Activated naive CD4-positive, alpha-beta T cell treated with anti-CD3 and anti-CD28 coated beads for 36 hours (primary cell): ENCODE measurements at regions not wholly inside any gene's neighbourhood (a gene's known extent, or its start where the extent isn't known, plus 50 kb on each side); places are given as distances from the start of the nearest gene placed in this dataset.

ENCODE experiments used
- CTCF ChIA-PET: fragments of 350-600 bp; sonication (Branson Sonifier 250); formaldehyde crosslinking; loops from one replicate; lab custom pipeline; 2021; ENCODE audit warnings: antibody characterized with exemption; lab: Charles Lee
- DNase-seq: peaks from one replicate; pipeline ENCODE4 v3.0.0-alpha.2; 2020
- H3K27ac Mint-ChIP-seq: one replicate; pipeline ENCODE4 v1.8.0; 2021; ENCODE audit warnings: mild to moderate bottlenecking, mixed read lengths
- H3K27me3 Mint-ChIP-seq: one replicate; pipeline ENCODE4 v1.8.0; 2021; ENCODE audit warnings: low read depth, mixed read lengths
- H3K36me3 Mint-ChIP-seq: one replicate; pipeline ENCODE4 v1.8.0; 2021; ENCODE audit warnings: low read depth, mixed read lengths
- H3K4me1 Mint-ChIP-seq: one replicate; pipeline ENCODE4 v1.8.0; 2021; ENCODE audit warnings: low read depth, mixed read lengths
- H3K4me3 Mint-ChIP-seq: one replicate; pipeline ENCODE4 v1.8.0; 2021; ENCODE audit warnings: mild to moderate bottlenecking, moderate library complexity, mixed read lengths
- H3K9me3 Mint-ChIP-seq: one replicate; pipeline ENCODE4 v1.8.0; 2021; ENCODE audit warnings: mixed read lengths
- intact Hi-C: fragments of 100-400 bp; cut with micrococcal nuclease; formaldehyde crosslinking; loops from one replicate; pipeline ENCODE4 v1.15.1; 2023

DNA sequence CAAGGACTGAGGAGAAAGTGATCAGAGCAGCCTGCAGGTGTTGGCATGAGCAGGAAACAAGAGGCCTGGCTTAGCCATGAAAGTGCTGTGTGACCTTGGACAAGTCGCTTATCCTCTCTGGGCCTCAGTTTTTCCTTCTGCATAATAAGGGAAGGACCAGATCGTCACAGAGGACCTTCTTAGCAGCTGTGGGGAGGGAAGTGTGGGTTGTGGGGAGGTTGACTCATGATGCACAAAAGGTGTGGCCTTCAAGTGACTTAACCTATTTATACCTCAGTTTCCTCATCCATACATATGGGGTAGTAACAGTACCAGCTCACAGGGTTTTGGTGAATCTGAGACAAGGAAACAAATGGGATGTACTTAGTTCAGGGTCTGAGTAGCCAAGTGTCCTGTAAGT, 658.8 kb downstream of the MATN1 start:
- no peaks in the 10 kb centered on the region for H3K9me3 Mint-ChIP-seq
- CTCF ChIA-PET, result no interaction called here
- H3K27me3 Mint-ChIP-seq, result peaks cover 3% of the 10 kb centered on the region
- H3K4me3 Mint-ChIP-seq, result no peak overlapping the region
- H3K36me3 Mint-ChIP-seq, result no peaks in the 10 kb centered on the region
- H3K4me1 Mint-ChIP-seq, result no peaks in the 10 kb centered on the region
- no peak for DNase-seq
- H3K27ac Mint-ChIP-seq, result no peak overlapping the region
- intact Hi-C loops, result no loop called here

DNA sequence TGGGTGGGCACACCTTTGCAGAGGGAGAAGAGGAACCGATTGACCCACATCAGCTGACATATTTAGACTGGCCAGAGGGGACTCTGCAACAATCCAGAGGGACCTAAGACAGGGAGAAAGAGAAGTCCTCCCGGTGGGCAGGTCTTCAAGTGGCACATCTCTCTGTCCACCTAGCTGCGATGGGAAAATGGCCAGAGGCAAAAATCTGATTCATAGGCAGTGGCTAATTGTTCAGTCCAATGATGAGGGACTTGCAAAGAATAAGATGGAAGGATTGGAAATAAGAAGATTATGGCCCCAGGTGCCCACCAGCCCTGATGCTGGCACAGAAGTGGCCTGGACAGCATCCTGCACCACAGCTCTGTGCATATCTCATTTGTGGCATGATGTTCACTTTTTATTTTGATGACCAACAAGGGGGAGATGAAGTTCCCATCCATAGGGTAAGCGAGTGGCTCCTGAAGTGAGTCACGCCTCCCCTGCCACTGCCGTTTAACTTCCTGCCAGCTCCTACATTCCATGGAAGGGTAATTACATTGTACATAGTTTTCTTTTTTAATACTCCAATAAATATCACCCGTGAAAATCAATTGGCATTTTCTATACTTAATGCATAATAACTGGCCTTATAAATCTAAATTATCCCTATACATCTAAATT, 659.6 kb downstream of the MATN1 start:
- DNase-seq, result no peak
- Mint-ChIP-seq H3K36me3 (no peaks in the 10 kb centered on the region), H3K27me3 (peaks cover under 1% of the 10 kb centered on the region), H3K4me3 (no peak overlapping the region), H3K27ac (no peak overlapping the region), H3K9me3 (no peaks in the 10 kb centered on the region), H3K4me1 (no peaks in the 10 kb centered on the region)
- intact Hi-C loops, result no loop called here
- CTCF ChIA-PET, result no interaction called here

DNA sequence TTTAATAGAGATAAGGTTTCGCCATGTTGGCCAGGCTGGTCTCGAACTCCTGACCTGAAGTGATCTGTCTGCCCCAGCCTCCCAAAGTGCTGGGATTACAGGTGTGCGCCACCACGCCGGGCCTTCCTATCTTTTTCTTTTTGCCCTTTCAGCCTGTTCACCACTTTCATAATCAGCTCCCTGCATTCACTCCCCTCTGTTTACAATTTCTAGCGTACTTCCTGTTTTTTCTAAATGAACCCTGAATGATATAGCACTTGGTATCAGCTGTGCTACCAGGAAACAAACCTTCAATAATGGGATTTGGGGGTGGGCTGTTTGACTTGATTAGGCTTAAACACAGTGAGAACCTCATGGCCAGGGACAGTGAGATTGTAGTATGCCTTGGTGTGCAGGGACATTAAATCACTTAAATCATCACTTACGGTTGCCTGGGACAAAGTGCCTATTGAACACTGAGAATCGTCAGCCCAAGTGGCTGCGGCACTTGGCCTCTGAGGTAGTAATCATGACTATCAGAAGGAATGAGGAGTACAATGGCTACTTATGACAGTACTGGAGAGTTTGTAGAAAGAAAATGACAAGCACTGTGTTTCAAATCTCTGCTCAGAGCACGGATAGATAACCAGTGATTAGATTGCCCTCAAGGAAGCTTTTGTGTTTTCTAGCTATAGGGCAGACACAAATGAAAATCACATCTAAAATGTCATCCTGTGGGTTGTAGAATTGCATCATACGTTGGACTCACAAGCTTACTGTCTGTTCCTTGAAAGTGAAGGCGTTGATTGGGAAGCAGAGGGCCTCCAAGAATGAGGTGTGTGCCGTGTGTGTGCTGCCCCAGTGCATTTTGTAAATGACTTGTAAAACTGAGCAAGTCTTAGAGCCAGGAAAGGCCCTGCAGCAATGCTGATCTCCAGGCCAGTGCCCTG, 661.8 kb downstream of the MATN1 start:
- H3K27ac Mint-ChIP-seq, result no peak overlapping the region
- H3K4me3 Mint-ChIP-seq, result no peak overlapping the region
- intact Hi-C loops, result no loop called here
- no peaks in the 10 kb centered on the region for H3K36me3 Mint-ChIP-seq
- no peaks in the 10 kb centered on the region for H3K27me3 Mint-ChIP-seq
- no peaks in the 10 kb centered on the region for H3K9me3 Mint-ChIP-seq
- no peak for DNase-seq
- CTCF ChIA-PET, result no interaction called here
- H3K4me1 Mint-ChIP-seq, result no peaks in the 10 kb centered on the region

DNA sequence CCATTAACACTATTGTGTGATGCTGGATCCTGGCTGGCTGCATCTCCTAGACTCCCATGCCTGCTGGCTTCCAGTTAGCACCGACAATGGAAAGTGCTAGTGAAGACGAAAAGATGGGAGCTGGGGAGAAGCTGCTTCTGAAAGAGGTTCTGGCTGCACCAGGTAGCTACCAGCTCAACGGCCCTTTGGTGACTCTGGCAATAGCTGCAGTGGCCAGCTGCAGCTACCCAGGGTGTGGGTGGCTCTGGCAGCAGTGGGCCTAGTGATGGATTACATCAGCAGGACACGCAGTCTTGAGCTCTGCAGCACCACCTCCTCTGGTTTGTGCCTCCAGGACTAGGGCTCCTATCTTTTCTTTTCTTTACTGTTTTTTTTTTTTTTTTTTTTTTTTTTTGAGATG, 662.6 kb downstream of the MATN1 start:
- CTCF ChIA-PET, result no interaction called here

DNA sequence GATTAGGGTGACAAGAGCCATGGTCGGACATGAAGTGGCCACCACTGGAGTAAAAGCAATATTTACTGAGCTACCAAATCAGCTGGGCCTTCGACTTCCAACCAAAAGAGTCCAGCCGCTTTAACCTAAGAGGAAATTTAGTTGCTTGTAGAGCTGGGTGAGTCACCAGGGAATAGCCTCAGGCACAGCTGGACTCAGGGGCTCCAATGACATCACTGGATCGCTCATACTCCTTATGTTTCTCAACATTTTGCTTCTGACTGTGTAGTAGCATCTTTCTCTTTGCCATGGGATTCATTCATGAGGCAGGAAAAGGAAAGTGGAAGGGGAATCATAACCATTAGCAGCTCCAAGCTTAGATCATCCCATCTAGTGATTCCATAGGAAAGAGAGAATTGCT, 664.4 kb downstream of the MATN1 start:
- no peaks in the 10 kb centered on the region for H3K27me3 Mint-ChIP-seq
- H3K36me3 Mint-ChIP-seq, result no peaks in the 10 kb centered on the region
- H3K9me3 Mint-ChIP-seq, result no peaks in the 10 kb centered on the region
- intact Hi-C loops, result no loop called here
- no peak overlapping the region for H3K4me3 Mint-ChIP-seq
- no peaks in the 10 kb centered on the region for H3K4me1 Mint-ChIP-seq
- H3K27ac Mint-ChIP-seq, result no peak overlapping the region
- CTCF ChIA-PET, result no interaction called here
- no peak for DNase-seq

More for the DNA sequence above, 662.6 kb downstream of the MATN1 start:
- Mint-ChIP-seq H3K36me3 (no peaks in the 10 kb centered on the region), H3K9me3 (no peaks in the 10 kb centered on the region), H3K4me1 (no peaks in the 10 kb centered on the region), H3K4me3 (no peak overlapping the region), H3K27me3 (no peaks in the 10 kb centered on the region), H3K27ac (no peak overlapping the region)
- intact Hi-C loops, result no loop called here
- DNase-seq, result no peak

DNA sequence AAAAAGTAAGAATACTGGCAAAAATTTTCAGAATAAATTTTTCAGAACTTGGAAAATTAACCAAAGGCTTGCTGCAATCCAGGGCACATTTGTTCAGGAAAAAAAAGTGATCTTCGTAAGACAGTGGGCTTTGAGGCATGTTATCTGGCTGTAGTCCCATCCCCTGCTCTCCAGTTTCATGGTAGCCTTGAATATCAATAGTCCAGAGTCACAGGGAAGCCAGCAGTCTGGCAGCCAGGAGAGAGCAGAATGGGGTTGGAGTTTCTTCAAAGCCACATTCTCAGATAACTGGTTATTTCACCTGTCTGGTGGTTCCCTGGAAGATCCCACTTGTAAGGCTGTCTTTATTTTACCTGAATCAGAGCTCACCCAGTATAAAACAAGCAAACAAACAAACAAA, 669.3 kb downstream of the MATN1 start:
- H3K4me1 Mint-ChIP-seq, result no peaks in the 10 kb centered on the region
- CTCF ChIA-PET, result no interaction called here
- peaks cover 17% of the 10 kb centered on the region for H3K27me3 Mint-ChIP-seq
- DNase-seq, result no peak
- no peak overlapping the region for H3K4me3 Mint-ChIP-seq
- intact Hi-C loops, result no loop called here
- no peaks in the 10 kb centered on the region for H3K36me3 Mint-ChIP-seq
- H3K27ac Mint-ChIP-seq, result no peak overlapping the region
- no peaks in the 10 kb centered on the region for H3K9me3 Mint-ChIP-seq

DNA sequence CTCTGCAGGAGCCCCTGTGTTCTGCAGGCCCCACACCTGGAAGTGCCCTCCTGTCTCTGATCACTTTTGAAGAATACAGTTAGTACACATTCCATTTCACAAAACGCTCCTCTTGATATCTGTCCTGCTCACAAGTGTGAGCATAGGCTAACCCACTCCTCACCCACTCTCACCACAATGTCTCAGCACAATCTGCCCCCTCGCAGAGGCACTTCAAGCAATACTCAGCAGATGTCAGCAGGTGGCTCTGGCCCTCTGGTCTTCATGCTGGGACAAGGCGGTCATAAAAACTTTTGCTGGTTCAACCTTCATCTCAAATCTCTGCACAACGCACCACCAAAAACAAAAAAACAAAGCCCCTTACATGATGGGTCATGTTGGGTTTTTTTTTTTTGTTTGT, 671.2 kb downstream of the MATN1 start:
- no peaks in the 10 kb centered on the region for H3K36me3 Mint-ChIP-seq
- H3K27me3 Mint-ChIP-seq, result peaks cover 17% of the 10 kb centered on the region
- H3K27ac Mint-ChIP-seq, result no peak overlapping the region
- CTCF ChIA-PET, result no interaction called here
- no peaks in the 10 kb centered on the region for H3K9me3 Mint-ChIP-seq
- intact Hi-C loops, result no loop called here
- no peak for DNase-seq
- H3K4me1 Mint-ChIP-seq, result no peaks in the 10 kb centered on the region
- H3K4me3 Mint-ChIP-seq, result no peak overlapping the region

DNA sequence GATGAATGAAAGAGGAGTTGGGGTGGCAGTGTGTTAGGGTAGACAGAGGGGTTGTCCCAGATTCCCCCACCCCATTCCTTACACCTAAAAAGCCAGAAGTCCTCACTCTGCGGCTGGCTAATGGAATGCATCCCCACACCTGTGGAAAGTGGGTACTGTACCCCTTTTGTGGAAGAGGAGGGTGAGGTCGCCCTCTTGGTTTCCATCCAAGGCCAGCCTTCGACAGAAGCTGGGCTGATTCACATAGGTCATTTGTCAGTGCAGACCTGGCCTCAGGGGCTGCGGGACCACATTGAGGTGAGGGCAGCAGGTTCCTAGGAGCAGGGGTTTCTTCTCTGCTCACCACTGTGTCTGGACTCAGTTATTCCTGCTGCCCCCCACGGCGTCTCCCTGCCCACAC, 671.6 kb downstream of the MATN1 start:
- CTCF ChIA-PET, result no interaction called here
- H3K27me3 Mint-ChIP-seq, result peaks cover 17% of the 10 kb centered on the region

DNA sequence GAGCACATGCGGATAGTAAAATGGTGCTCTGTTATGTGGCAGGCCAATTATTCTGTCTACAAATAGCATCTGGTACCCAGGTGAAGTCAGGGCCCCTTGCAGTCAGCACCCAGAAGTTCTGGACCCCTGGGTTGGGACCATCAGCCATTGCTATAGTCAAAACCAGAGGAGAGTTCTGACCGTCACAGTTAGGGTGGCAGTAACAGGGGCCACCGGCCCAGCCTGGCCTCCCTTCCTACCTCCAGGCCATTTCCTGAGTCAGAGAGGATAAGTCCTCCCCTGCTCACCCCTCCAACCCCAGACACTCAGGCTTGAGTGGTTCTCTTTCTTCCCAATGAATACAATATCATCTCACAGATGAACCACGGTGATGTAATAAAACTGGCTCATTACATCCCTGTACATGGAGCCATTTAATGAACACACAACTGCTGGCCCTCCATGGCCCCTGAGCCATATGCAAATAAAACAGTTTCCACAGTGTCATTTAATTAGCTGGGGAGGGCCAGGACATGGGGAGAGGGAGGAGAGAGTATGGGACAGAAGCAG, 673.6 kb downstream of the MATN1 start:
- Mint-ChIP-seq H3K9me3 (no peaks in the 10 kb centered on the region), H3K4me1 (no peaks in the 10 kb centered on the region), H3K4me3 (no peak overlapping the region), H3K27ac (no peak overlapping the region), H3K27me3 (peaks cover 17% of the 10 kb centered on the region), H3K36me3 (no peaks in the 10 kb centered on the region)
- no peak for DNase-seq
- intact Hi-C loops, result no loop called here
- CTCF ChIA-PET, result no interaction called here

More for the DNA sequence above, 671.6 kb downstream of the MATN1 start:
- H3K4me1 Mint-ChIP-seq, result no peaks in the 10 kb centered on the region
- intact Hi-C loops, result no loop called here
- no peak overlapping the region for H3K27ac Mint-ChIP-seq
- H3K4me3 Mint-ChIP-seq, result no peak overlapping the region
- H3K36me3 Mint-ChIP-seq, result no peaks in the 10 kb centered on the region
- H3K9me3 Mint-ChIP-seq, result no peaks in the 10 kb centered on the region
- no peak for DNase-seq

DNA sequence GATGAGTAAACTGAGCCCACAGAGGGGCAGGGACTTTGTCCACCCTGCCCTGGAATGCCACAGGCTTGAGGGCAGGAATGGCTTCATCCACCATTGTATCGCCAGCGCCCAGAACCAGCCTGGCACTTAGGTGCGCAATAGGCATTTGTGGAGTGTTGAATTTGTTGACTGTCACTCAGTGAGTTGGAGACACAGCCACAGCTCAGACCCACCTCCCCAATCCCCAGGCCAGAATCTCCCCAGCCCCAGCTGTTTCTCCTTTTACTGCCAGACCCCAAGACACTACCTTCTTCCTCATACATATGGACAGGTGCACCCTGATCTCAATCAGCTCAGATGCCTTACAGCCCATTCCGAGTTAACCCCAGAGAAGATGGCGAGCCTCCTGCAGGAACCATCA, 674.5 kb downstream of the MATN1 start:
- Mint-ChIP-seq H3K4me3 (no peak overlapping the region), H3K36me3 (no peaks in the 10 kb centered on the region), H3K27ac (no peak overlapping the region), H3K4me1 (no peaks in the 10 kb centered on the region), H3K27me3 (peaks cover 17% of the 10 kb centered on the region), H3K9me3 (no peaks in the 10 kb centered on the region)
- DNase-seq, result no peak
- intact Hi-C loops, result no loop called here
- CTCF ChIA-PET, result no interaction called here

DNA sequence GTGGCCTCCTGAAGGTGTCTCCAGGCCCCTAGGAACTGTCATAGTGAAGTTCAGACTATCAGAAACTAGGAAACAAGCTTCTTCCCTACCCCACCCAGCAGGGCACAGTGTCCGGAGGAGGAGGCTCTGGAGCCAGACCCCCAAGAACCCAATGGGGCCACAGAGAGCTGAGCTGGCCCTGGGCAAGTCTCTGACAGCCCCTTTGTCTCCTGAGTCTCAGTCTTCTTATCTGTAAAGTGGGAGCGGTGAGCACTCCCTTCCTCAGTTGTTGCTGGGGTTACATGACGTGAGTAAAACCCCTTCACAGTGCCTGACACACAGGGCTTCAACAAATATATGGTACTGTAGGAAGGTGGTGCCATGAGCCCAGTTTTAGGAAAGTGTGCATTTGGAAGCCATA, 675.8 kb downstream of the MATN1 start:
- peaks cover 5% of the 10 kb centered on the region for H3K9me3 Mint-ChIP-seq
- DNase-seq, result no peak

DNA sequence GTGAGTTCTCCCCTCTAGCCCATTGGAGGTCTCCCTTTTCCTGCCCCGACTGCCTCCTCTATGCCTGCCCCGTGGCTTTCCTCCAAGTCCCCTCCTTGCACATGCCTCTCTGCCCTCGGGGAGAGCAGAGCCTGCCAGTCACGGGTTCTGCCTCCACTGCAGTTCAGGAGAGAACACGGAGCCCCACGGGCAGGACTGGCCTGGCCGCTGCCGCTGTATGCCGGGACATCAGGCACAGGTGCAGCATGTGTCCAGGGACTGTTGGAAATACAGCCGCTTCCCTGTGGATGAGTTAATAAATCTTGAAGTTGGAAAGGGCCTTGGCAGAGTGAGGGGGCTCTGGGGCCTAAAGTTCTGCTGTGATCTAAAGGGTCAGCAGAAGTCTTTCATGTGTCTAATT, 676.6 kb downstream of the MATN1 start:
- intact Hi-C loops, result no loop called here
- Mint-ChIP-seq H3K36me3 (no peaks in the 10 kb centered on the region), H3K27ac (no peak overlapping the region), H3K4me3 (no peak overlapping the region), H3K27me3 (peaks cover 6% of the 10 kb centered on the region), H3K9me3 (peaks cover 5% of the 10 kb centered on the region), H3K4me1 (no peaks in the 10 kb centered on the region)
- DNase-seq, result no peak
- CTCF ChIA-PET, result no interaction called here

More for the DNA sequence above, 675.8 kb downstream of the MATN1 start:
- Mint-ChIP-seq H3K36me3 (no peaks in the 10 kb centered on the region), H3K27me3 (peaks cover 9% of the 10 kb centered on the region), H3K4me1 (no peaks in the 10 kb centered on the region), H3K4me3 (no peak overlapping the region), H3K27ac (no peak overlapping the region)
- intact Hi-C loops, result no loop called here
- CTCF ChIA-PET, result no interaction called here
